HEK293 (cell line): ENCODE measurements at regions not wholly inside any gene's neighbourhood (a gene's known extent, or its start where the extent isn't known, plus 50 kb on each side); places are given as distances from the start of the nearest gene placed in this dataset.

Experiments
- ZNF302 ChIP-seq: fragments of 450-650 bp; formaldehyde crosslinking; IDR thresholded peaks from 2 replicates; pipeline ENCODE4 v1.5.1; 2016; ENCODE audit warnings: missing biosample characterization, missing genetic modification characterization, low read depth
- TF ChIP-seq, protein P1 (sequence below): fragments of 450-650 bp; formaldehyde crosslinking; IDR thresholded peaks from 2 replicates; pipeline ENCODE4 v1.5.1; 2016; ENCODE audit warnings: missing biosample characterization, missing genetic modification characterization
- TF ChIP-seq, protein P2 (sequence below): fragments of 450-650 bp; formaldehyde crosslinking; IDR thresholded peaks from 2 replicates; pipeline ENCODE4 v1.5.1; 2017; ENCODE audit warnings: missing biosample characterization, missing genetic modification characterization
- TF ChIP-seq, protein P3 (sequence below): fragments of 450-650 bp; formaldehyde crosslinking; IDR thresholded peaks from 2 replicates; pipeline ENCODE4 v1.5.1; 2016; ENCODE audit warnings: missing biosample characterization, missing genetic modification characterization

DNA sequence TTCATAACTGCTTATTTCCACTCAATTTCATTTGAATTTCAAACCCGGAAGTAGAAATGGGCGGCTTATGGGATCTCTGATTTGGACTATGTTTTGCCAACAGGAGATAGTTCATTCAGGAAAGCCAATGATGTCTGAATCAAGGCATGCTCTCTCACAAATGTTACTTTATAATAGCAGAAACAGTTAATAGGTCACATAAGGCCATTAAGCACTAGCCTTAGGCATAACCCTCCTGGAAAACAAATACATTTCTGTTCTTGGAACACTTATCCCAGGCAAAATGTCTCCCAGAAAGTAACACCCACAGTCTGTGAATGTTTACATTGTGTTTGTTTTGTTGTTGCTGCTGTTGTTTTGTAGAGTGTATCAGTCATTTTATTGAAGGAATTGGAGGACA is 1347.2 kb upstream of the PCDH7 start:
- TF ChIP-seq, protein P1, sequence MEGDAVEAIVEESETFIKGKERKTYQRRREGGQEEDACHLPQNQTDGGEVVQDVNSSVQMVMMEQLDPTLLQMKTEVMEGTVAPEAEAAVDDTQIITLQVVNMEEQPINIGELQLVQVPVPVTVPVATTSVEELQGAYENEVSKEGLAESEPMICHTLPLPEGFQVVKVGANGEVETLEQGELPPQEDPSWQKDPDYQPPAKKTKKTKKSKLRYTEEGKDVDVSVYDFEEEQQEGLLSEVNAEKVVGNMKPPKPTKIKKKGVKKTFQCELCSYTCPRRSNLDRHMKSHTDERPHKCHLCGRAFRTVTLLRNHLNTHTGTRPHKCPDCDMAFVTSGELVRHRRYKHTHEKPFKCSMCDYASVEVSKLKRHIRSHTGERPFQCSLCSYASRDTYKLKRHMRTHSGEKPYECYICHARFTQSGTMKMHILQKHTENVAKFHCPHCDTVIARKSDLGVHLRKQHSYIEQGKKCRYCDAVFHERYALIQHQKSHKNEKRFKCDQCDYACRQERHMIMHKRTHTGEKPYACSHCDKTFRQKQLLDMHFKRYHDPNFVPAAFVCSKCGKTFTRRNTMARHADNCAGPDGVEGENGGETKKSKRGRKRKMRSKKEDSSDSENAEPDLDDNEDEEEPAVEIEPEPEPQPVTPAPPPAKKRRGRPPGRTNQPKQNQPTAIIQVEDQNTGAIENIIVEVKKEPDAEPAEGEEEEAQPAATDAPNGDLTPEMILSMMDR, result no peak
- TF ChIP-seq, protein P2, sequence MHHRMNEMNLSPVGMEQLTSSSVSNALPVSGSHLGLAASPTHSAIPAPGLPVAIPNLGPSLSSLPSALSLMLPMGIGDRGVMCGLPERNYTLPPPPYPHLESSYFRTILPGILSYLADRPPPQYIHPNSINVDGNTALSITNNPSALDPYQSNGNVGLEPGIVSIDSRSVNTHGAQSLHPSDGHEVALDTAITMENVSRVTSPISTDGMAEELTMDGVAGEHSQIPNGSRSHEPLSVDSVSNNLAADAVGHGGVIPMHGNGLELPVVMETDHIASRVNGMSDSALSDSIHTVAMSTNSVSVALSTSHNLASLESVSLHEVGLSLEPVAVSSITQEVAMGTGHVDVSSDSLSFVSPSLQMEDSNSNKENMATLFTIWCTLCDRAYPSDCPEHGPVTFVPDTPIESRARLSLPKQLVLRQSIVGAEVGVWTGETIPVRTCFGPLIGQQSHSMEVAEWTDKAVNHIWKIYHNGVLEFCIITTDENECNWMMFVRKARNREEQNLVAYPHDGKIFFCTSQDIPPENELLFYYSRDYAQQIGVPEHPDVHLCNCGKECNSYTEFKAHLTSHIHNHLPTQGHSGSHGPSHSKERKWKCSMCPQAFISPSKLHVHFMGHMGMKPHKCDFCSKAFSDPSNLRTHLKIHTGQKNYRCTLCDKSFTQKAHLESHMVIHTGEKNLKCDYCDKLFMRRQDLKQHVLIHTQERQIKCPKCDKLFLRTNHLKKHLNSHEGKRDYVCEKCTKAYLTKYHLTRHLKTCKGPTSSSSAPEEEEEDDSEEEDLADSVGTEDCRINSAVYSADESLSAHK (tag by site-specific recombination), result no peak
- TF ChIP-seq ZNF302 (tag by site-specific recombination), result no peak
- TF ChIP-seq, protein P3, sequence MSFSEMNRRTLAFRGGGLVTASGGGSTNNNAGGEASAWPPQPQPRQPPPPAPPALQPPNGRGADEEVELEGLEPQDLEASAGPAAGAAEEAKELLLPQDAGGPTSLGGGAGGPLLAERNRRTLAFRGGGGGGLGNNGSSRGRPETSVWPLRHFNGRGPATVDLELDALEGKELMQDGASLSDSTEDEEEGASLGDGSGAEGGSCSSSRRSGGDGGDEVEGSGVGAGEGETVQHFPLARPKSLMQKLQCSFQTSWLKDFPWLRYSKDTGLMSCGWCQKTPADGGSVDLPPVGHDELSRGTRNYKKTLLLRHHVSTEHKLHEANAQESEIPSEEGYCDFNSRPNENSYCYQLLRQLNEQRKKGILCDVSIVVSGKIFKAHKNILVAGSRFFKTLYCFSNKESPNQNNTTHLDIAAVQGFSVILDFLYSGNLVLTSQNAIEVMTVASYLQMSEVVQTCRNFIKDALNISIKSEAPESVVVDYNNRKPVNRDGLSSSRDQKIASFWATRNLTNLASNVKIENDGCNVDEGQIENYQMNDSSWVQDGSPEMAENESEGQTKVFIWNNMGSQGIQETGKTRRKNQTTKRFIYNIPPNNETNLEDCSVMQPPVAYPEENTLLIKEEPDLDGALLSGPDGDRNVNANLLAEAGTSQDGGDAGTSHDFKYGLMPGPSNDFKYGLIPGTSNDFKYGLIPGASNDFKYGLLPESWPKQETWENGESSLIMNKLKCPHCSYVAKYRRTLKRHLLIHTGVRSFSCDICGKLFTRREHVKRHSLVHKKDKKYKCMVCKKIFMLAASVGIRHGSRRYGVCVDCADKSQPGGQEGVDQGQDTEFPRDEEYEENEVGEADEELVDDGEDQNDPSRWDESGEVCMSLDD, result no peak
